Fibroblast of mammary gland (primary cell): ENCODE measurements at regions not wholly inside any gene's neighbourhood (a gene's known extent, or its start where the extent isn't known, plus 50 kb on each side); places are given as distances from the start of the nearest gene placed in this dataset.

Experiments
- DNase-seq: peaks from one replicate; pipeline ENCODE4 v3.0.0-alpha.2; 2010; ENCODE audit warnings: low read depth
- H3K4me3 ChIP-seq: 2 replicates; pipeline ENCODE4 v1.5.1; 2011; ENCODE audit warnings: low read depth, mild to moderate bottlenecking, low read length, moderate library complexity; ENCODE audit not compliant: control insufficient read depth
- TF ChIP-seq, protein P1 (sequence below): conservative IDR thresholded peaks from 2 replicates; pipeline ENCODE4 v1.5.1; 2011; ENCODE audit warnings: low read depth, low read length, inconsistent platforms; ENCODE audit not compliant: control insufficient read depth, insufficient read depth

DNA sequence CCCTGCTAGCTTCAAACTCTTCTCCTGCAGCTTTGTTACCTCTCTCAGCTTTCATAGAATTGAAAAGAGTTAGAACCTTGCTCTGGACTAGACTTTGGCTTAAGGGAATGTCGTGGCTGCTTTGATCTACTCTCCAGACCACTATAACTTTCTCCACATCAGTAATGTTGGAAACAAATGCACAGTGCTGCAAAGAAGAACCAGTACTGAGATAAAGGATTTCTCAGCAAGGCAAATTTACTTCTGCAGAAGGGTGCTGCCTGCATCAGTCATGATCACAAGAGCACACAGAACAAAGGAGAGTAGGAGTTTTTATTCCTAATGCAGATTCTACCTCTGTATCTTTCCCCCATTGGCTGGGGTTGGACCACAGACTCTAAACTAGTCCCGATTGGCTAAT lies 621.6 kb upstream of the CHRM3 start:
- no peak for DNase-seq
- no peak overlapping the region for H3K4me3 ChIP-seq
- TF ChIP-seq, protein P1, sequence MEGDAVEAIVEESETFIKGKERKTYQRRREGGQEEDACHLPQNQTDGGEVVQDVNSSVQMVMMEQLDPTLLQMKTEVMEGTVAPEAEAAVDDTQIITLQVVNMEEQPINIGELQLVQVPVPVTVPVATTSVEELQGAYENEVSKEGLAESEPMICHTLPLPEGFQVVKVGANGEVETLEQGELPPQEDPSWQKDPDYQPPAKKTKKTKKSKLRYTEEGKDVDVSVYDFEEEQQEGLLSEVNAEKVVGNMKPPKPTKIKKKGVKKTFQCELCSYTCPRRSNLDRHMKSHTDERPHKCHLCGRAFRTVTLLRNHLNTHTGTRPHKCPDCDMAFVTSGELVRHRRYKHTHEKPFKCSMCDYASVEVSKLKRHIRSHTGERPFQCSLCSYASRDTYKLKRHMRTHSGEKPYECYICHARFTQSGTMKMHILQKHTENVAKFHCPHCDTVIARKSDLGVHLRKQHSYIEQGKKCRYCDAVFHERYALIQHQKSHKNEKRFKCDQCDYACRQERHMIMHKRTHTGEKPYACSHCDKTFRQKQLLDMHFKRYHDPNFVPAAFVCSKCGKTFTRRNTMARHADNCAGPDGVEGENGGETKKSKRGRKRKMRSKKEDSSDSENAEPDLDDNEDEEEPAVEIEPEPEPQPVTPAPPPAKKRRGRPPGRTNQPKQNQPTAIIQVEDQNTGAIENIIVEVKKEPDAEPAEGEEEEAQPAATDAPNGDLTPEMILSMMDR = no peak

DNA sequence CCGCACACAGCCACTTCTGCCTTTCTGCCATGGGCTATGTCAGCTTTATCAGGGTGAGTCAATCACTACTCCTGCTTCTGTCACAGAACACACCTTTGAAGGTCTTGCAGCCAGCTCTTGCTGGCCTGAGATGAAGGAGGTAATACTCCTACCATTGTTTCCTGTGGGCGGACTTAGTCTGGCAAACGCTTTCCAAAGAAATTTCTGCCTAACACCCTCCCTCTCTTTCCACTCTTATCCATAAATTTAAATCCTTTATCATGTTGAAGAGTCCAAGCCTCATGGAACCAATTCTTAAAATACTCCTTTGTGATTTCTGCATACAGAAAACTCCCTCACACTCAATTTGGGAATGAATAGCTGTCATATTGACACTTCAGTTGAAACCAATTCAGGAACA lies 633.1 kb upstream of the CHRM3 start:
- TF ChIP-seq, protein P1 = no peak
- no peak overlapping the region for H3K4me3 ChIP-seq
- no peak for DNase-seq

DNA sequence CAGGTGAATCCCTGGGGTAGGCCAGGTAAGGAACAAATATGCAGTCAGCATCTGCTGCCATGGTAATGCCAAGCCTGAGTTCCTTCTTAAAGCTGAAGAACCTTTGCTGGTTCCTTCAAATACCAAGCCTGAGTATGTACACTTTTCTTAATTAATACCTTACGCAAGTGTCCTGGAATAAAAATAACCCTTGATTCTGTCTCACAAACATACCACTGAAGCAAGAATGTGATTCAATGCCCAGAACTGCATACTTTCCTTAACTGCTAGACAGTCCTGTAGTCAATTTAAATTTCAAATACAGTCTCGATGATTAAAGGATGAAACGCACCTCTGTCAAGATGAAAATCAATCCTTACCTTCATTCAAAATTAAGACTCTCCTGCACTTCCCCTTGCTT lies 634.0 kb upstream of the CHRM3 start:
- TF ChIP-seq, protein P1 = no peak
- DNase-seq = no peak
- H3K4me3 ChIP-seq = no peak overlapping the region

DNA sequence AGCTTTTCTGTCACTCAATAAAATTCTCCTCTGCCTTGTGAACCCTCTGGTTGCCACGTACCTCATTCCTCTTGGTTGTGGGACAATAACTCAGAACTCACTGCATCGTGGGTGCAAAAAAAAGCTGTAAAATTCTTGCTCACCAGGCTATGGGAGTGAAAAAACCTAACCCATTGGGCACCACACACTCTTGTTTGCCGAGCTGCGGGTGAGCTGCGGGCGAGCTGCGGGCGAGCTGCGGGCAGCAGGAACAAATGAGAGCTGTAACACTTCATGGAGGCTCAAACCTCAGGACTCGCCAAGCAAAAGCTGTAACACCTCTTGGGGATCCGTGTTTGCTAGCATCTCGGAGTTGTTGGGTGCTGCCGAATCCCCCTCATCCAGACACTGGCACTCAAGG lies 641.3 kb upstream of the CHRM3 start:
- TF ChIP-seq, protein P1 = no peak
- no peak overlapping the region for H3K4me3 ChIP-seq
- DNase-seq = no peak

DNA sequence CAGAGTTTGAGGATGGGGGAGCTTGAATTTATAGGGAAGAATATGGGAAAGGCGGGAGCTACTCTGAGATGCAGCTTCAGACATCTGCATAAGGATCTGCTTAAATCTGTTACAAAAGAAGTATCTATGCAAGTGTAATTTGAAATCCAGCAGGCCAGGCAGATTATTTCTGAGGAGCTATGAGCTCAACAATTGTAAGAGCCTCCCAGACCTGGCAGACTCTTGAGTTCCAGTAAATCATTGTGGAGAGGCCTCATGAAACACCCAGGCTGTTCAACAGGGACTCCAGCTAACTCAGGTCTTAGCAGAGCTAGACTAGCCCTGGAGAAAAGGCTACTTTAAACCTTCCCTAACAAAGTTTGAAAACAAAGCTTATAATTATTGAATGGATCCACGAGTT lies 647.5 kb upstream of the CHRM3 start:
- no peak overlapping the region for H3K4me3 ChIP-seq
- no peak for DNase-seq
- TF ChIP-seq, protein P1 = no peak

DNA sequence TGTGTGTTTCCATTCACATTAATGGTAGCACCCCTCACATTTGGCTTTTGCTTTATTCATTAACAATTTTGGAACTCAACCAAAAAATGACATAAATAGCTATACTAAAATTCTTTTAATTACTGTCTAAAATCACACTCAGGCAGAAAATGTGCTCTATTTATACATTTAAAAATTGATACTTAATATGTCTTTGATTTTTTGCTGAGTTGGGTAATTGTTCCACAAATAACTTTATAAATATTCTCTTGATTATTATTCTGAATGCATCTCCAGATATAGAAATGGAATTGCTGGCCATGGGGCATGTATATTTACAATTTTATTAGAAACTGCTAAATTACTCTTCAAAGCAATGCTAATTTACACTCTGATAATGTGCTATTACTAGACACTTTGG lies 658.7 kb upstream of the CHRM3 start:
- no peak for DNase-seq
- TF ChIP-seq, protein P1 = no peak
- no peak overlapping the region for H3K4me3 ChIP-seq

DNA sequence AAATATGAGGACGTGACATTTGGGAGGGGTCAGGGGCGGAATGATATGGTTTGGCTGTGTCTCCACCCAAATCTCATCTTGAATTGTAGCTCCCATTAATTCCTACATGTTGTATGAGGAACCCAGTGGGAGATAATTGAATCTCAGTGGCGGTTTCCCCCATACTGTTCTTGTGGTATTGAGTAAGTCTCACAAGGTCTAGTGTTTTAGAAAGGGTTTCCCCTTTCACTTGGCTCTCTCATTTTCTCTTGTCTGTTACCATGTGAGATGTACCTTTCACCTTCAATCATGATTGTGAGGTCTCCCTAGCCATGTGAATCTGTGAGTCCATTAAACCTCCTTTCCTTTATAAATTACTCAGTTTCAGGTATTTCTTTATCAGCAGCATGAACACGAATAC lies 663.6 kb upstream of the CHRM3 start:
- H3K4me3 ChIP-seq = no peak overlapping the region
- no peak for DNase-seq
- TF ChIP-seq, protein P1 = no peak
